Suprapubic skin (tissue), 4 donors: ENCODE measurements at regions not wholly inside any gene's neighbourhood (a gene's known extent, or its start where the extent isn't known, plus 50 kb on each side); places are given as distances from the start of the nearest gene placed in this dataset.

Source experiments
- DNase-seq, 2 donors: peaks; one replicate each; pipeline ENCODE4 v3.0.0-alpha.2; 2019; ENCODE audit warnings: low spot score in 2 of 2
- H3K27ac ChIP-seq: fragments of 200-600 bp; sonication (generic); one replicate; pipeline ENCODE4 v1.5.1; 2019
- H3K27me3 ChIP-seq: fragments of 200-600 bp; sonication (generic); one replicate; pipeline ENCODE4 v1.5.1; 2019
- H3K36me3 ChIP-seq: fragments of 200-600 bp; sonication (generic); one replicate; pipeline ENCODE4 v1.5.1; 2019
- H3K4me1 ChIP-seq: fragments of 200-600 bp; sonication (generic); one replicate; pipeline ENCODE4 v1.5.1; 2019
- H3K4me3 ChIP-seq: fragments of 200-600 bp; sonication (generic); one replicate; pipeline ENCODE4 v1.5.1; 2019; ENCODE audit warnings: mild to moderate bottlenecking
- H3K9me3 ChIP-seq: fragments of 200-600 bp; sonication (generic); one replicate; pipeline ENCODE4 v1.5.1; 2019
- EP300 ChIP-seq: sonication (generic); formaldehyde crosslinking; IDR thresholded peaks from one replicate; pipeline ENCODE4 v1.6.1; 2017; ENCODE audit warnings: antibody characterized with exemption
- POLR2A ChIP-seq, 2 donors: fragments of 450-650 bp; IDR thresholded peaks; one replicate each; pipeline ENCODE4 v1.6.1; 2017; ENCODE audit warnings: antibody characterized with exemption in 2 of 2, mild to moderate bottlenecking in 2 of 2, moderate library complexity in 2 of 2
- POLR2AphosphoS5 ChIP-seq, 3 donors: sonication (generic); formaldehyde crosslinking; IDR thresholded peaks; one replicate each; pipeline ENCODE4 v1.6.1; 2017; ENCODE audit warnings: antibody characterized with exemption in 3 of 3
- WGBS: methylation state at CpG from one replicate; pipeline ENCODE4 v1.1.5; 2018; 5-methylcytosine and 5-hydroxymethylcytosine counted together
- TF ChIP-seq, protein P1 (sequence below), 2 donors: fragments of 200-600 bp in 1 of 2; fragments of 450-650 bp in 1 of 2; sonication (generic) in 1 of 2; IDR thresholded peaks; one replicate each; pipeline ENCODE4 v1.5.1; 2016 to 2019; ENCODE audit warnings: antibody characterized with exemption in 2 of 2, mild to moderate bottlenecking in 1 of 2, moderate library complexity in 1 of 2

DNA sequence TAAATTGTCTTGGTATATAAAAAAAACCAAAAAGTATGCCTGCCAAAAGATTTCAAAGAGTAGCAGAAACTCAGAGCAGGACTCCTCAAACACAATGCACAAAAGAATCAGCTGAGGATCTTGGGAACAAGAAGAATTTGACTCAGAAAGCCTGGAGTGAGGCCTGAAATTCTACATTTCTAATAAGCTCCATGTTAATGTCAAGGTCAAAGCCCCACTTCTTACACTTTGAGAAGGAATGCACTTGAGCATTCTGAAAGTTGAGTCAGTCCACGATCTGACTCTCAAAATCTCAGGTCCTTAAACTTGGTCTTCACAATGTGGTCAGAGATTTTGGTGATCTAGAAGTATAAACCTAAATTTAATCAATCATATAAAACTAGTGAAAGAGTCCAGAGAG, 910.0 kb upstream of the GBE1 start:
- DNase-seq, result no peak
- TF ChIP-seq, protein P1, sequence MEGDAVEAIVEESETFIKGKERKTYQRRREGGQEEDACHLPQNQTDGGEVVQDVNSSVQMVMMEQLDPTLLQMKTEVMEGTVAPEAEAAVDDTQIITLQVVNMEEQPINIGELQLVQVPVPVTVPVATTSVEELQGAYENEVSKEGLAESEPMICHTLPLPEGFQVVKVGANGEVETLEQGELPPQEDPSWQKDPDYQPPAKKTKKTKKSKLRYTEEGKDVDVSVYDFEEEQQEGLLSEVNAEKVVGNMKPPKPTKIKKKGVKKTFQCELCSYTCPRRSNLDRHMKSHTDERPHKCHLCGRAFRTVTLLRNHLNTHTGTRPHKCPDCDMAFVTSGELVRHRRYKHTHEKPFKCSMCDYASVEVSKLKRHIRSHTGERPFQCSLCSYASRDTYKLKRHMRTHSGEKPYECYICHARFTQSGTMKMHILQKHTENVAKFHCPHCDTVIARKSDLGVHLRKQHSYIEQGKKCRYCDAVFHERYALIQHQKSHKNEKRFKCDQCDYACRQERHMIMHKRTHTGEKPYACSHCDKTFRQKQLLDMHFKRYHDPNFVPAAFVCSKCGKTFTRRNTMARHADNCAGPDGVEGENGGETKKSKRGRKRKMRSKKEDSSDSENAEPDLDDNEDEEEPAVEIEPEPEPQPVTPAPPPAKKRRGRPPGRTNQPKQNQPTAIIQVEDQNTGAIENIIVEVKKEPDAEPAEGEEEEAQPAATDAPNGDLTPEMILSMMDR (IDR thresholded peaks at IDR 0.05), result no peak
- TF ChIP-seq POLR2A (IDR thresholded peaks at IDR 0.05) (no peak), EP300 (no peak), POLR2AphosphoS5 (IDR thresholded peaks at IDR 0.05) (no peak)
- WGBS, result 69% methylated on average over 1 of the region's 1 CpG
- no peaks in the 10 kb centered on the region for H3K36me3 ChIP-seq
- no peaks in the 10 kb centered on the region for H3K27me3 ChIP-seq
- no peaks in the 10 kb centered on the region for H3K4me1 ChIP-seq
- H3K4me3 ChIP-seq, result no peak overlapping the region
- no peak overlapping the region for H3K27ac ChIP-seq
- H3K9me3 ChIP-seq, result no peaks in the 10 kb centered on the region

DNA sequence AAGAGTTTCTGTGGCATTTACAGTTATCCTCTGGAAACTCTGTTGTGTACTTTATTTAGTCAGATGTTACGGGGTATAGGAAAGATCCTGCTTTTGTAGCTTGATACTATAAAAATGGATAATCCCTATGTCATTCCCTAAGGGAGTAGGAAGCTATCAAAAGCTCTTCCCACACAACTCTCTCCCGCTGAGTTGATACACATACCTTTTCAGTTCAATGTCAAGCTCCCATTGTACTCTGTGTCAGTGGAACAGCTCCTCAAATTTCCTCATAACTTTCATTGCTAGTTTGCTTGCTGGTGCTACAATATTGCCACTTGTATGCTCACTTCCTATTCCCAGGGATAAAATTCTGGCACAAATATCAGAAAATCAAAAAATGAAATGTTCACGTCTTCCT, 893.3 kb upstream of the GBE1 start:
- H3K4me3 ChIP-seq, result no peak overlapping the region
- TF ChIP-seq POLR2A (IDR thresholded peaks at IDR 0.05), result no peak
- TF ChIP-seq EP300, result no peak
- TF ChIP-seq, protein P1 (IDR thresholded peaks at IDR 0.05), result no peak
- TF ChIP-seq POLR2AphosphoS5 (IDR thresholded peaks at IDR 0.05), result no peak
- DNase-seq, result no peak
- WGBS, result 63% methylated on average over 3 of the region's 3 CpGs
- H3K27ac ChIP-seq, result no peak overlapping the region
- no peaks in the 10 kb centered on the region for H3K36me3 ChIP-seq
- no peaks in the 10 kb centered on the region for H3K4me1 ChIP-seq
- H3K9me3 ChIP-seq, result peaks cover 8% of the 10 kb centered on the region
- H3K27me3 ChIP-seq, result no peaks in the 10 kb centered on the region

DNA sequence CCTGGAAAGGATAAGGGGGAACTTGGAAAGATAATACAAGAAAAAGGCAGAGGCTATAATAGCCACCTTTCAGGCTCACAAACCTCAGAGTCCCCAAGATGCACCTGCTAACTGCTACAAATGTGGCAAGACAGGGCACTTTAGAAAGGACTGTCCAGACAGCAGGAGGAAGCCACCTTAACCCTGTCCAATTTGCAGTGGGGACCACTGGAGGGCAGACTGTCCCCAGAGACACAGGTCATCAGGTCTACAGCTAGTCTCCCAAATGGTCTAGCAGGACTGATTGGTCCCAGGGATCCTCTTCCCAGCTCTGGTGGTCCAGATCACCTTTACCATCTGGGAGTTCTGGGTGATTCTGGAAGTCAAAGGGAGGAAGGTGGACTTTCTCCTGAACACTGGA, 882.5 kb upstream of the GBE1 start:
- H3K27me3 ChIP-seq, result no peaks in the 10 kb centered on the region
- no peak for TF ChIP-seq POLR2AphosphoS5 (IDR thresholded peaks at IDR 0.05)
- no peak overlapping the region for H3K27ac ChIP-seq
- no peaks in the 10 kb centered on the region for H3K4me1 ChIP-seq
- H3K4me3 ChIP-seq, result no peak overlapping the region
- DNase-seq, result no peak
- peaks cover 3% of the 10 kb centered on the region for H3K9me3 ChIP-seq
- H3K36me3 ChIP-seq, result no peaks in the 10 kb centered on the region

DNA sequence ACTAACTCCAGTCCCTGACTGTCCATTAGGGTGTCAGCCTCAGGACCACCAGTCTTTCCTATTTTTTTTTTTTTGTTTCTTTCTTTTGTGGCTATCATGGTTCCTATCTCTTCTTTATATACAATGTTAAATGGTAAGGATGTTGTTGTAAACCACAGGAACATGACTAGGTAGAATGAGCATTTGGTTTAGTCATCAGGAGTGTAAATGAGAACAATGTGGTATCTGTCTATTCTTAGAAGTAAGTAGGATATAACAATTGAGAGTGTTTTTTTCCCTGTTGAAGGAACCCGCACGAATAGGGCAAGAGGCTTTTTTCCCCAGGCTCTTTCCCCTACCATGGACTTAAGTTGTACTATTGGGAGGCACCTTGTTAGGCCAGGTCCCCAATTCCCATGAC, 880.3 kb upstream of the GBE1 start:
- Histone ChIP-seq H3K27ac (no peak overlapping the region), H3K4me3 (no peak overlapping the region), H3K9me3 (peaks cover 3% of the 10 kb centered on the region), H3K36me3 (no peaks in the 10 kb centered on the region), H3K27me3 (no peaks in the 10 kb centered on the region), H3K4me1 (no peaks in the 10 kb centered on the region)
- DNase-seq, result no peak
- WGBS, result 79% methylated on average over 2 of the region's 2 CpGs
- TF ChIP-seq EP300 (no peak), POLR2A (IDR thresholded peaks at IDR 0.05) (no peak), POLR2AphosphoS5 (IDR thresholded peaks at IDR 0.05) (no peak)
- TF ChIP-seq, protein P1 (IDR thresholded peaks at IDR 0.05), result no peak

DNA sequence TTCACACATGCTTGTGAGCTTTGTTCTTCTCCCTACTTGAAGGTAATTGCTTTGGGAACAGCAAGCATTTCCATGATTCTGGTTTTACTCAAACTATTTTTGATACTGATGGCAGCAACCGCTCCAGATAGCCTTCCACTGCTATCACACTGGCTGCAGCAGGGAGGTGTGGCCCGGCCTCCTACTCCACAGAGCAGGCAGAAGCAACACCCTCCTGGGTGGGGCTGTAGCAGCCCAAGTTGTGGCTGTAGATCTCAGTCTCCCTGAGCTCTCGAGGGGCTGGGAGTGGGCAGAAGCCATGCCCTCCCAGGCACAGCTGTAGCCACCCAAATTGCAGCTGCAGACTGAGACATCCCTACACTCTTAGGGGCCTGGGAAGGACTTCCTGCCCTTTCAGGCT, 878.8 kb upstream of the GBE1 start:
- peaks cover 3% of the 10 kb centered on the region for H3K9me3 ChIP-seq
- no peaks in the 10 kb centered on the region for H3K36me3 ChIP-seq
- H3K27me3 ChIP-seq, result no peaks in the 10 kb centered on the region
- H3K4me3 ChIP-seq, result no peak overlapping the region
- no peak for DNase-seq
- TF ChIP-seq POLR2AphosphoS5 (IDR thresholded peaks at IDR 0.05) (no peak), POLR2A (IDR thresholded peaks at IDR 0.05) (no peak), EP300 (no peak)
- TF ChIP-seq, protein P1 (IDR thresholded peaks at IDR 0.05), result no peak
- no peaks in the 10 kb centered on the region for H3K4me1 ChIP-seq
- no peak overlapping the region for H3K27ac ChIP-seq
- 59% methylated on average over 3 of the region's 3 CpGs for WGBS

DNA sequence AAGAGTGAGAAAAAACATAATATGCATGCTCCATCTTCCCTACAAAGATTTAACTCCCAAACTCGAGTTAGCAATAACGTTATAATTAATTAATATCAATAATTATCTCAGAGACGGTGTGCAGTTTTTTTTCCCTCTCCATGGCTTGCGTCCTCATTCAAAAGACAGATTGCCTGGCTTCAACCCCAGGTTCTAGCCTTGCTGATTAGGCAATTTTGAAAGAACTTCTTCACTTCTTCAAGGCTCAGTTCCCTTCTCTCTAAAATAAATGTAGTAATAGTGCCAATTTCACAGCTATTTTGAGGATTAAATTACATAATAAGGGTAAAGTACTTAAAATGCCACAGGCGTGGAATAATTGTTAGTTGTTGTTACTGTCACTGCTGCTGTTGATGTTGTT, 876.1 kb upstream of the GBE1 start:
- H3K27me3 ChIP-seq, result no peaks in the 10 kb centered on the region
- 68% methylated on average over 5 of the region's 5 CpGs for WGBS
- H3K4me1 ChIP-seq, result no peaks in the 10 kb centered on the region
- DNase-seq, result no peak
- no peak overlapping the region for H3K4me3 ChIP-seq
- no peaks in the 10 kb centered on the region for H3K36me3 ChIP-seq
- TF ChIP-seq POLR2A (IDR thresholded peaks at IDR 0.05), result no peak
- no peak for TF ChIP-seq POLR2AphosphoS5 (IDR thresholded peaks at IDR 0.05)
- TF ChIP-seq EP300, result no peak
- TF ChIP-seq, protein P1 (IDR thresholded peaks at IDR 0.05), result no peak
- peaks cover 3% of the 10 kb centered on the region for H3K9me3 ChIP-seq
- no peak overlapping the region for H3K27ac ChIP-seq
